HepG2 (cell line): ENCODE measurements at regions not wholly inside any gene's neighbourhood (a gene's known extent, or its start where the extent isn't known, plus 50 kb on each side); places are given as distances from the start of the nearest gene placed in this dataset.

ENCODE experiments used
- CTCF ChIP-seq: sonication (generic); formaldehyde crosslinking; IDR thresholded peaks from 2 replicates; pipeline ENCODE4 v1.5.0; 2020; ENCODE audit warnings: mild to moderate bottlenecking, missing genetic modification reagents, moderate library complexity
- GTF2F1 ChIP-seq: fragments of 150-350 bp; IDR thresholded peaks from 2 replicates; pipeline ENCODE4 v1.6.1; 2014; ENCODE audit warnings: low read length
- HOXA9 ChIP-seq: sonication (generic); formaldehyde crosslinking; IDR thresholded peaks from 2 replicates; pipeline ENCODE4 v1.8.1; 2022; ENCODE audit warnings: missing genetic modification reagents, mild to moderate bottlenecking, moderate library complexity, borderline replicate concordance
- POLR2A ChIP-seq, 2 experiments: IDR thresholded peaks; 2 replicates each; pipeline ENCODE4 v1.6.1; 2011; ENCODE audit warnings: low read depth in 2 of 2, low read length in 2 of 2, mild to moderate bottlenecking in 1 of 2, moderate library complexity in 1 of 2; ENCODE audit not compliant: insufficient read depth in 1 of 2
- TCF12 ChIP-seq, 2 experiments: fragments of 450-650 bp in 1 of 2; sonication (generic) in 1 of 2; formaldehyde crosslinking in 1 of 2; IDR thresholded peaks; 2 replicates each; pipeline versions ENCODE4 v1.6.1 to v1.8.0; 2017 to 2022; ENCODE audit warnings: antibody characterized with exemption in 1 of 2, mild to moderate bottlenecking in 1 of 2, missing genetic modification reagents in 1 of 2, moderate library complexity in 1 of 2
- THAP7 ChIP-seq: sonication (generic); formaldehyde crosslinking; IDR thresholded peaks from 2 replicates; pipeline ENCODE4 v1.8.1; 2023; ENCODE audit warnings: mild to moderate bottlenecking, missing genetic modification reagents
- ZBTB20 ChIP-seq: sonication (generic); formaldehyde crosslinking; IDR thresholded peaks from 2 replicates; pipeline ENCODE4 v1.8.1; 2023; ENCODE audit warnings: missing genetic modification reagents, low read depth, mild to moderate bottlenecking, borderline replicate concordance
- ZNF549 ChIP-seq: sonication (generic); formaldehyde crosslinking; IDR thresholded peaks from 2 replicates; pipeline ENCODE4 v1.5.0; 2020; ENCODE audit warnings: missing genetic modification reagents
- ZNF562 ChIP-seq: sonication (generic); formaldehyde crosslinking; IDR thresholded peaks from 2 replicates; pipeline ENCODE4 v1.8.0; 2022; ENCODE audit warnings: missing genetic modification reagents, borderline replicate concordance

GRCh38 chr2:83063511-83063910, 1395.6 kb downstream of the SUCLG1 start:
- TF ChIP-seq HOXA9 (CRISPR knock-in tag) (no peak), THAP7 (no peak), CTCF (CRISPR knock-in tag) (no peak), GTF2F1 (no peak), ZBTB20 (CRISPR knock-in tag) (no peak), POLR2A (IDR thresholded peaks at IDR 0.05; ENCODE audit: insufficient read depth in 1 of 2, low read depth in 2 of 2, low read length in 2 of 2) (no peak), ZNF562 (CRISPR knock-in tag) (no peak), TCF12 (IDR thresholded peaks at IDR 0.05) (no peak), TCF12 (CRISPR knock-in tag; IDR thresholded peaks at IDR 0.05) (no peak), ZNF549 (CRISPR knock-in tag) (no peak)
